OCI-LY3 (cell line): ENCODE measurements at regions not wholly inside any gene's neighbourhood (a gene's known extent, or its start where the extent isn't known, plus 50 kb on each side); places are given as distances from the start of the nearest gene placed in this dataset.
"Not testable (repeated sequence)": the region's sequence is repeated elsewhere in the genome, so short reads cannot be mapped to it uniquely, and the experiment has no call there.

ENCODE experiments used
- H2AFZ ChIP-seq: fragments of 200-600, 300-600 bp; shearing (Covaris generic); 2 replicates; pipeline ENCODE4 v1.6.0; 2014; ENCODE audit warnings: antibody characterized with exemption, low read depth, low read length
- H3K27ac ChIP-seq: fragments of 200-600, 300-600 bp; sonication (generic); 2 replicates; pipeline ENCODE4 v1.5.1; 2014; ENCODE audit warnings: mild to moderate bottlenecking, low read length, moderate library complexity, mixed read lengths
- H3K27me3 ChIP-seq: fragments of 200-600, 300-600 bp; sonication (generic); 2 replicates; pipeline ENCODE4 v1.6.1; 2014; ENCODE audit warnings: low read depth, low read length, mixed read lengths
- H3K36me3 ChIP-seq: fragments of 200-600, 300-600 bp; sonication (generic); replicated peaks from 2 replicates; pipeline ENCODE3; 2014; ENCODE audit warnings: low read depth, low read length, mixed read lengths
- H3K4me1 ChIP-seq: fragments of 300-600, 200-600 bp; sonication (generic); 2 replicates; pipeline ENCODE4 v1.6.1; 2014; ENCODE audit warnings: low read length, mixed read lengths
- H3K4me2 ChIP-seq: fragments of 200-600, 300-600 bp; sonication (generic); 2 replicates; pipeline ENCODE4 v1.6.1; 2014; ENCODE audit warnings: low read length, mixed read lengths
- H3K4me3 ChIP-seq: fragments of 300-600, 200-600 bp; sonication (generic); 2 replicates; pipeline ENCODE4 v1.5.1; 2014; ENCODE audit warnings: antibody characterized with exemption, mild to moderate bottlenecking, low read length, moderate library complexity
- H3K79me2 ChIP-seq: fragments of 300-600, 200-600 bp; shearing (Covaris generic); 2 replicates; pipeline ENCODE4 v1.6.1; 2014; ENCODE audit warnings: mild to moderate bottlenecking, low read length, mixed read lengths
- H3K9ac ChIP-seq: fragments of 300-600, 200-600 bp; shearing (Covaris generic); 2 replicates; pipeline ENCODE4 v1.6.0; 2014; ENCODE audit warnings: mild to moderate bottlenecking, low read length, moderate library complexity
- H3K9me3 ChIP-seq: fragments of 200-600, 300-600 bp; shearing (Covaris generic); 2 replicates; pipeline ENCODE4 v1.6.1; 2014; ENCODE audit warnings: low read length, mixed read lengths; ENCODE audit not compliant: insufficient read depth
- H4K20me1 ChIP-seq: fragments of 200-600, 300-600 bp; sonication (generic); 2 replicates; pipeline ENCODE4 v1.6.1; 2016; ENCODE audit warnings: low read length, mixed read lengths; ENCODE audit not compliant: insufficient read depth
- CTCF ChIP-seq: fragments of 200-600, 300-600 bp; sonication (generic); IDR thresholded peaks from 2 replicates; pipeline ENCODE4 v1.5.1; 2014; ENCODE audit warnings: antibody characterized with exemption, low read length, low read depth
- EZH2phosphoT487 ChIP-seq: fragments of 200-600 bp; shearing (Covaris generic); IDR thresholded peaks from 2 replicates; pipeline ENCODE4 v1.6.1; 2018; ENCODE audit warnings: antibody characterized with exemption, mixed run types, low read depth

DNA sequence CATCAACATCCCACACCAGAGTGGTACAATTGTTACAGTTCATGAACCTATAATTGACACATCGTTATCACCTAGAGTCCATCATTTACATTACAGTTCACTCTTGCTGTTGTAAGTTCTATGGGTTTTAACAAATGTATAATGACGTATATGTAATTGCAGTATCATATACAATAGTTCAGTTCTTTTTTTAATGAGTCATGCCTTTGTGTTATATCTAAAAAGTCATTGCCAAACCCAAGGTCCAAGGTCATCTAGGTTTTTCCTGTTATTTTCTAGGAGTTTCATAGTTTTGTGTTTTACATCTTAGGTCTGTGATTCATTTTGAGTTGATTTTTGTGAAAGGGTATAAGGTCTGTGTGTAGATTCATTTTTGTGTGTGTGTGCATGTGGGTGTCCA, 160.9 kb upstream of the GALNT15 start:
- H3K36me3 ChIP-seq, result no peaks in the 10 kb centered on the region

DNA sequence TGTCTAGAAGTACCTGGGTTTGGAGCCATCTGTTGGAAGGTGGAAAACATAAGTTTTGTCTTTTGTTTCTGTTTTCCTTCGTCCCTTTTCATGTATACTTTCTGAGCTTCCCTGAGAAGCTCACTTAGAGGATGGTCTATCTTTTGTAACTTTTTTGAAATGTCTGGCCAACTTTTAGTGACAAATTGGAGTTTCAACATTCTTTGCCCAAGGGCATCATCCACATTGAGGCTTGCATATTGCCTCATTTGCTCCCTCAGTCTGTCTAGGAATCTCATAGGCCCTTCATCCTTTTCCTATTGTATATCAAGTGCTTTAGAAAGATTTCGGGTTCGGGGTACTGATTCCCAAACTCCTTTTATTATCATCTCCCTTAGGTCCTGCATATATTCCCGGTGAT, 152.7 kb upstream of the GALNT15 start:
- H3K27me3 ChIP-seq, result peaks cover 34% of the 10 kb centered on the region
- H3K4me3 ChIP-seq, H2AFZ ChIP-seq, H3K4me2 ChIP-seq, H3K4me1 ChIP-seq, H3K9ac ChIP-seq, H3K27ac ChIP-seq, H3K79me2 ChIP-seq, H3K9me3 ChIP-seq, H4K20me1 ChIP-seq, H3K36me3 ChIP-seq: not testable (repeated sequence)

More for the DNA sequence above, 160.9 kb upstream of the GALNT15 start:
- Histone ChIP-seq H3K27ac (no peak overlapping the region), H3K4me2 (no peak overlapping the region), H3K9me3 (no peaks in the 10 kb centered on the region), H3K4me3 (no peak overlapping the region), H3K79me2 (no peaks in the 10 kb centered on the region), H3K27me3 (peaks cover 5% of the 10 kb centered on the region), H3K9ac (no peak overlapping the region), H3K4me1 (no peaks in the 10 kb centered on the region), H2AFZ (no peak overlapping the region), H4K20me1 (no peaks in the 10 kb centered on the region)
- TF ChIP-seq CTCF (no peak), EZH2phosphoT487 (no peak)

GRCh38 chr3:16023881-16024280, 150.6 kb upstream of the GALNT15 start:
- not testable (repeated sequence) for H3K4me1 ChIP-seq, H3K36me3 ChIP-seq, H3K9me3 ChIP-seq, H4K20me1 ChIP-seq, H3K4me2 ChIP-seq, H2AFZ ChIP-seq, H3K9ac ChIP-seq, H3K27ac ChIP-seq, H3K4me3 ChIP-seq, H3K79me2 ChIP-seq
- peaks cover 35% of the 10 kb centered on the region for H3K27me3 ChIP-seq

GRCh38 chr3:16024548-16024947, 149.9 kb upstream of the GALNT15 start:
- no peak overlapping the region for H3K27ac ChIP-seq
- TF ChIP-seq CTCF (no peak), EZH2phosphoT487 (no peak)
- no peak overlapping the region for H3K4me2 ChIP-seq
- H4K20me1 ChIP-seq, result no peaks in the 10 kb centered on the region
- H3K4me1 ChIP-seq, result no peaks in the 10 kb centered on the region
- H3K9ac ChIP-seq, result no peak overlapping the region
- no peaks in the 10 kb centered on the region for H3K9me3 ChIP-seq
- no peaks in the 10 kb centered on the region for H3K79me2 ChIP-seq
- H3K27me3 ChIP-seq, result peaks cover 33% of the 10 kb centered on the region
- no peaks in the 10 kb centered on the region for H3K36me3 ChIP-seq
- H2AFZ ChIP-seq, result no peak overlapping the region
- no peak overlapping the region for H3K4me3 ChIP-seq

DNA sequence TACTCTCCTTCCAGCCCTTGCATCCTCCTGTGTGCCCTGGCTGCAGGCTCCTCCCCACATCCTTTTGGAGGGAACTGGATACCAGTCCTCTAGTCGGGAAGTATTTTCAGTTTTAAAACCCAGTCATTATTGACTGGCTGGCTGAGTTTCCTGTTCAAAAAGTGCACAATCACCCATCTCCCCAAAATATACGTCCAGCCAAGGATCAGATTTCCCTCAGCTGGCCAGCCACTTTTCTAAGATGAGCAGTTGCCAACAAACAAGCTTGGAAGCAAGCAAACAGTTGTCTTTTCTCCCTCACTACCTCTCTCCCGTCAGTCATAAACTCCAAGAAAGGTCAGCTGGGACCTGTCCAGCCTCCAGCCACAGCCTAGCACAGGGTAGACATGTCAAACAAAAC, 147.7 kb upstream of the GALNT15 start:
- H3K27ac ChIP-seq, result no peak overlapping the region

DNA sequence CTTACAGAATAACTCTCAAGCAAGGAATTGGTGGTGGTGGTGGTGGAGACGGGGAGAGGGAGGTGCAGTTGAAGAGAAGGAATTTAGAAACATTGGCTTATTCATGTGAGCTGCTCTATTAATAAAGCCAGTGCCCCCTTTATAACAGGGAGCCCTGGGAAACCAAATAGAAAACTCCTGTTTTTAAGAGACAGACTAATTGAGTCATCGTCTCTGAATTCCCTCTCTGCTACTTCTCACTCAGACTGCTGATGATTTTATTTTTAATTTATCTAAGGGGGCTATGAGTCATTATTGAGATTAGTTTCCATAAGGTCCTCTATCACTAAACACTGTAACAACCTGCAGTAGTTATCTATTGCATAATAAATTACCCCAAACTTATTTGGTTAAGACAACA, 145.9 kb upstream of the GALNT15 start:
- Histone ChIP-seq H3K79me2 (no peaks in the 10 kb centered on the region), H3K27me3 (peaks cover 20% of the 10 kb centered on the region), H4K20me1 (no peaks in the 10 kb centered on the region), H3K27ac (no peak overlapping the region), H3K9me3 (no peaks in the 10 kb centered on the region), H3K4me1 (no peaks in the 10 kb centered on the region), H3K4me2 (no peak overlapping the region), H3K9ac (no peak overlapping the region), H3K36me3 (no peaks in the 10 kb centered on the region), H2AFZ (no peak overlapping the region), H3K4me3 (no peak overlapping the region)
- no peak for TF ChIP-seq EZH2phosphoT487
- no peak for TF ChIP-seq CTCF

More for the DNA sequence above, 147.7 kb upstream of the GALNT15 start:
- Histone ChIP-seq H3K36me3 (no peaks in the 10 kb centered on the region), H3K4me3 (no peak overlapping the region), H2AFZ (no peak overlapping the region), H3K79me2 (no peaks in the 10 kb centered on the region), H3K4me1 (no peaks in the 10 kb centered on the region), H3K4me2 (no peak overlapping the region), H3K27me3 (peaks cover 29% of the 10 kb centered on the region), H4K20me1 (no peaks in the 10 kb centered on the region), H3K9ac (no peak overlapping the region), H3K9me3 (no peaks in the 10 kb centered on the region)
- TF ChIP-seq EZH2phosphoT487, result no peak
